NCI-H82 (cell line): ENCODE measurements at regions not wholly inside any gene's neighbourhood (a gene's known extent, or its start where the extent isn't known, plus 50 kb on each side); places are given as distances from the start of the nearest gene placed in this dataset.
"Not testable (repeated sequence)": the region's sequence is repeated elsewhere in the genome, so short reads cannot be mapped to it uniquely, and the experiment has no call there.

ENCODE experiments used
- DNase-seq: peaks from one replicate; lab custom pipeline; 2025; lab: John Stamatoyannopoulos, UW

GRCh38 chr6:165782134-165782533, 119.1 kb upstream of the PDE10A start:
- no peak for DNase-seq

DNA sequence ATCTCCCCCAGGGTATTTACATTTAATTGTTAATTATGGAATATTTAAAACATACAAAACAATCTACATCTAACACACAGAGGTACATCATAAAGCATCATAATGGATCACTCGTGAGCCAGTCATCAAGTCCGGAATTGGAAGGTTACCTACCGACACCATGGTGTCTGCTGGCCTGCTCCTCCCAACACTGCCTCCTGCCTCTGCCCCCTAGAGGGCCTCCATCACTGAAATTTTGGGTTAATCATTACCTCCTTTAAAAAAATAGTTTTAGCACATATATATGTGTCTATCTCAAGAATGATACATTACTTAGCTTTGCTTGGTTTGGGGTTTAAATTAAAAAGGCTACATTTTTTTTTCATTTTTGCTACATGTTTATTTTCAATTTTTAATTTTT, 114.6 kb upstream of the PDE10A start:
- no peak for DNase-seq

- no peak for DNase-seq
Measured at GRCh38 chr6:165776691-165777090, 113.7 kb upstream of the PDE10A start.

DNA sequence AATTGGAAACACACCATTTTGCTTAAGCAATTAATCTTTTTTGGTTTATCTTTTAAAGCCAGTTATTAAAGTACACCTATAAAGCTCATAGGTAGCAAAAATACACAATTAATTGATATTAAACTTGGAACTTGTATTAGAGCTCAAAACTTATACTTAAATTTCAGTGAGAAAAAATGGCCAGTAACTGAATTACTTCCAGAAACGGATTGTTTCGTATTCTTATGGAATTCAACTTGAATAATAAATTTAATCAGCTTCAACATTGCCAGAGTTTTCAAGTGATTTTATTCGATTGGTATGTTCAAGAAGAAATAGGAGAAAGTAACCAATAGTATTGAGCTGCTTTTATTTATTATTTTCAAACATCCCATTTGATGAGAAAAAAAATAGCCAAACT, 112.7 kb upstream of the PDE10A start:
- no peak for DNase-seq

- no peak for DNase-seq
Measured at GRCh38 chr6:165774903-165775601, 112.0 kb upstream of the PDE10A start.

- DNase-seq = no peak
Measured at GRCh38 chr6:165770397-165771082, 107.5 kb upstream of the PDE10A start.

- DNase-seq = no peak
Measured at GRCh38 chr6:165769884-165770283, 106.8 kb upstream of the PDE10A start.

- DNase-seq = no peak
Measured at GRCh38 chr6:165769401-165769800, 106.4 kb upstream of the PDE10A start.

- DNase-seq = no peak
Measured at GRCh38 chr6:165768961-165769360, 105.9 kb upstream of the PDE10A start.

DNA sequence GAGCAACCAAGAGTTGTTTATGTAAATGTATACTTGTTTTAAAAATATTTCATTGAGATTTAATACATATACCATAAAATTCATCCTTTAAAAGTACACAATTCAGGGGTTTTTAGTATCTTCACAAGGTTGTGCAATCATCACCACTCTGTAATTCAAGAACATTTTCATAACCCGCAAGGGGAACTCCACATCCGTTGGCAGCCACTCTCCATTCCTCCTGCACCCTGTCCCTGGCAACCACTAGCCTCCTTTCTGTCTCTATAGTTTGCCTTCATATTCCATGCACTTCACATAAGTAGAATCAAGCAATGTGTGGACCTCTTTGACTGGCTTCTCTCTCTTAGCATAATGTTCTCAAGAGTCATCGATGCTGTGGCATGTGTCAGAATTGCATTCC, 104.2 kb upstream of the PDE10A start:
- no peak for DNase-seq

GRCh38 chr6:165766457-165766856, 103.4 kb upstream of the PDE10A start:
- no peak for DNase-seq

DNA sequence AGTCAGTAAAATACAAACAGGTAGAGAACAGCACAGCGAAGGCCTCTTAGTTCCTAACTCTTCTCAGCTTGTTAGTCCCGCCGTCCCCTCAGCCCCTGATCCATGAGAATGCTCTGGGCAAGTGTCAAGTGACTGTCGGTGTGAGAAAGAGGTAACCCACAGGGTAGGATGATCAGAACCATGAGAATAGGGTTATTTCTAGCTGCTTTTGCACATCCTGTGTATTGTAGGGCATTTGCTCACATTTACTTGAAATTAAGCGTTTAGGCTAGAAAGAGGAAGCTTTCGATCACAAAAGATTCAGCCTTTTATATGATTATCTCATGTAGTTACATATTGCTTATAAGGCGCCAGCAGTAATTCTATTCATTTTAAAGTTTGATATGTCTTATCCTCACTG, 103.0 kb upstream of the PDE10A start:
- no peak for DNase-seq

DNA sequence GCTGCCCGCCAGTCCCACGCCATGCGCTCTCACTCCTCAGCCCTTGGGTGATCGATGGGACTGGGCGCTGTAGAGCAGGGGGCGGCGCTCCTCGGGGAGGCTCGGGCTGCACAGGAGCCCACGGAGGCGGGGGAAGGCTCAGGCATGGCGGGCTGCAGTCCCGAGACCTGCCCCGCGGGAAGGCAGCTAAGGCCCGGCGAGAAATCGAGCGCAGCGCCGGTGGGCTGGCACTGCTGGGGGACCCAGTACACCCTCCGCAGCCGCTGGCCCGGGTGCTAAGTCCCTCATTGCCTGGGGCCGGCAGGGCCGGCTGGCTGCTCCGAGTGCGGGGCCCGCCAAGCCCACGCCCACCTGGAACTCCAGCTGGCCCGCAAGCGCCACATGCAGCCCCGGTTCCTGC, 102.2 kb upstream of the PDE10A start:
- not testable (repeated sequence) for DNase-seq

DNA sequence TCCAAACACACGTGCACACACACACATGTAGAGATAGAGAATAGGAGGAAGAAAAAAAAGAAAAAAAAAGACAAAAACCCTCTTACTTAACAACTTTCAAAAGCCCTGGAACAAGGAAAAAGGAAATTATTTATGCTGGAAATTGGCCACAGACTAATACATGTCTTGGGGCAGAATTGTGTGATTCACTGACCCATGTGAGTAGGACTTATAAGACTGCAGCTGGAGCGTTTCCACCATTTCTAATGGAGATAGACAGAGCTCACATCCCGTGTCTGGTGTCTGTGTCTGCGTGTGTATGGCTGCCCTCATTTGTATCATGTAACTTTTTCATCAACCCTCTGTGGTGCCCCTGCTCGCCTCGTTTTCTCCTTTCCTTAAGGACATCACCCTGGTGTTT, 99.8 kb upstream of the PDE10A start:
- DNase-seq = no peak

DNA sequence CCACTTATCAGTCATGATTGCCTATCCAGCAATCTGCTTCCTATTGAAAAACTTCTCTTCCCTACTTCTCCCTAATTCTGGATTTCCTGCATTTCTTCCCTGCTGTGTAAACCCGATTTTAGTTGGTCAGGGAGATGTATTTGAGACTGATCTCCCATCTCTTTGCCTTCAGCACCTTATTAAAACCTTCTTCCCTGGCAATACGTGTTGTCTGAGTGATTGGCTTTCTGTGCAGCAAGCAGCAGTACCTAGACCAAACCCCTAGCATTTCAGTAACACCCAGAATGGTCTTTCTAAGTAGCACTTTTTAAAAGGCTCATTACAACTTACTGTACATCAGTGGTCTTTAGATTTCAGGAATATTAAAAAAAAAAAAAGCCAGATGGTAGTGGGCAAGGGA, 99.1 kb upstream of the PDE10A start:
- no peak for DNase-seq

- DNase-seq = no peak
Measured at GRCh38 chr6:165760803-165761185, 97.8 kb upstream of the PDE10A start.

- DNase-seq = no peak
Measured at GRCh38 chr6:165760126-165760802, 97.2 kb upstream of the PDE10A start.

DNA sequence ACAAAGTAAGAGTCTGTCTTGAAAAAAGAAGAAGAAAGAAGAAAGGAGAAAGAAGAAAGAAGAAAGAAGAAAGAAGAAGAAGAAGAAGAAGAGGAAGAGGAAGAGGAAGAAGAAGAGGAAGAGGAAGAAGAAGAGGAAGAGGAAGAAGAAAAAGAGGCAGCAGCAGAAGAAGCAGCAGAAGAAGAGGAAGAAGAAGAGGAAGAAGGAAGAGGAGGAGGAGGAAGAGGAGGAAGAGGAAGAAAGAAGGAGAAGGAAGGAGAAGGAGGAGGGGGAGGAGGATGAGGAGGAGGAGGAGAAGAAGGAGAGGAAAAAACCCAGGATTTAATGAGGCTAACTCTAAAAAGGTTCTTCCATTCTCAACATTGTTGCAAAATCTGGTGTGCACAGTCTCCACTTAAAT, 95.4 kb upstream of the PDE10A start:
- no peak for DNase-seq

GRCh38 chr6:165755583-165755982, 92.5 kb upstream of the PDE10A start:
- DNase-seq = no peak

DNA sequence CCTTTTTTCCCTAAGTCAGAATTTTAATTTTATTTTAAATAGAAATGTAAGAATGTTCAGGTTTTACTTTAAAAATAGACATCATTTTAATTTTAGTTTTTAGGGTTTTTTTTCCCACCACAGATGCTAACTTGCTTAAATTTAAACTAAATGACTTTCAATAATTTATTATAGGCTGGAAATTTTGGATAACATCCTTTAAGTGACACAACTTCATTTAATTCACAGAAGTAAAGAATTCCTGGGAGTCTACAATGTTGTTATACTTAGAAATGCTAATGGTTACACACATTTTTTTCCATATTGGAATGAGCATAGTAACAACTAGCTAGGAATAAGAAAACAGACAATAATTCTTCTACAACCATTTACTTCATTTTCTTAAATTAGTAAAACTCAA, 90.5 kb upstream of the PDE10A start:
- no peak for DNase-seq

- no peak for DNase-seq
Measured at GRCh38 chr6:165752451-165752850, 89.4 kb upstream of the PDE10A start.

DNA sequence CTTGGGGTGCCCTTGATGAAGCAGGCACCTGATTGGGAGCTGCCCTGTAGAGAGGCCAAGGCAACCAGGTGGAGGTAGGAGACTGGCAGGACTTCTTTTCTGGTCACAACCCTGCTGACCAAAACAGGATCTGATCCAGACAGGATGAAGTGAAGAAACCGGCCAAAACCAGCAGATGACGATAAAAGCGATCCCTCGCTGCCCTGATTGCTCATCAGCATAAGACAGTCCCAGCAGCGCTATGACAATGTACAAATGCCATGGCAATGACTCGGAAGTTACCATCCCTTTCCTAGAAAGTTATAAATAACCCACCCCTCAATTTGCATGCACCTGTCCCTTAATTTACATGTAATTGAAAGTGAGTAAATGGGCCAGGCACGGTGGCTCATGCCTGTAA, 88.4 kb upstream of the PDE10A start:
- DNase-seq = no peak

GRCh38 chr6:165749163-165749562, 86.1 kb upstream of the PDE10A start:
- DNase-seq = no peak
